HFFc6 (cell line): ENCODE measurements at regions not wholly inside any gene's neighbourhood (a gene's known extent, or its start where the extent isn't known, plus 50 kb on each side); places are given as distances from the start of the nearest gene placed in this dataset.

Experiments used
- DNase-seq: peaks from one replicate; pipeline ENCODE4 v3.0.0-alpha.2; 2018
- H3K27ac Mint-ChIP-seq: 2 replicates; pipeline ENCODE4 v1.8.0; 2020; ENCODE audit warnings: mild to moderate bottlenecking, mixed read lengths
- H3K27me3 Mint-ChIP-seq: 2 replicates; pipeline ENCODE4 v1.8.0; 2021; ENCODE audit warnings: mild to moderate bottlenecking, moderate library complexity, mixed read lengths; ENCODE audit not compliant: insufficient read depth
- H3K36me3 Mint-ChIP-seq: 2 replicates; pipeline ENCODE4 v1.8.0; 2021; ENCODE audit warnings: low read depth, mixed read lengths
- H3K4me1 Mint-ChIP-seq: 2 replicates; pipeline ENCODE4 v1.8.0; 2020; ENCODE audit warnings: low read depth, mixed read lengths
- H3K4me3 Mint-ChIP-seq: 2 replicates; pipeline ENCODE4 v1.8.0; 2020; ENCODE audit warnings: mild to moderate bottlenecking, moderate library complexity, mixed read lengths
- H3K9me3 Mint-ChIP-seq: 2 replicates; pipeline ENCODE4 v1.8.0; 2020; ENCODE audit warnings: mild to moderate bottlenecking, mixed read lengths
- CTCF ChIP-seq: fragments of 200-600 bp; sonication (generic); IDR thresholded peaks from 2 replicates; pipeline ENCODE4 v1.5.0; 2021; ENCODE audit warnings: antibody characterized with exemption, mild to moderate bottlenecking

DNA sequence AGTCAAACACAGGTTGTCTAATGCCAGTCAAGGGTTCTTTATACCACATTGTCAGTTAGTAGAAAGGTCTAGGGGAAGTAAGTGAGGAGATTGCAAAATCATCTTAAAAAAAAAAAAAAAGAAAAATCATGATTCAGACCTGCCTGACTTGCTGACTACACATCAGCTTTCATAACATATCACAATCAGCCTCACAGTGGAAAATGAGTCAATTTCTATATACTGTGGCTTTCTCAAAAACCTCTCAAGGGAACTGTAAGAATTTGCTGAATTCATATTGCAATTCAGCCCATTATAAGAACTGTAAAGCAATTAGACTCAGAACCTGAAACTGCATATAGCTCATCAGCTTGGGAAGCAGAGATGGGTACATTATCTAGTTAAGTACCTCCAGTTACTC is 75.3 kb upstream of the GPC6 start:
- TF ChIP-seq CTCF, result no peak
- no peak for DNase-seq
- Mint-ChIP-seq H3K36me3 (no peaks in the 10 kb centered on the region), H3K27ac (no peak overlapping the region), H3K27me3 (no peaks in the 10 kb centered on the region), H3K4me1 (no peaks in the 10 kb centered on the region), H3K9me3 (no peaks in the 10 kb centered on the region), H3K4me3 (no peak overlapping the region)

GRCh38 chr13:93158565-93158964 is 68.0 kb upstream of the GPC6 start:
- no peak overlapping the region for H3K4me3 Mint-ChIP-seq
- no peaks in the 10 kb centered on the region for H3K4me1 Mint-ChIP-seq
- H3K36me3 Mint-ChIP-seq, result no peaks in the 10 kb centered on the region
- H3K27ac Mint-ChIP-seq, result no peak overlapping the region
- no peak for DNase-seq
- peaks cover 2% of the 10 kb centered on the region; the same call in 1 of the 2 replicates for H3K27me3 Mint-ChIP-seq
- no peak for TF ChIP-seq CTCF
- H3K9me3 Mint-ChIP-seq, result no peaks in the 10 kb centered on the region

DNA sequence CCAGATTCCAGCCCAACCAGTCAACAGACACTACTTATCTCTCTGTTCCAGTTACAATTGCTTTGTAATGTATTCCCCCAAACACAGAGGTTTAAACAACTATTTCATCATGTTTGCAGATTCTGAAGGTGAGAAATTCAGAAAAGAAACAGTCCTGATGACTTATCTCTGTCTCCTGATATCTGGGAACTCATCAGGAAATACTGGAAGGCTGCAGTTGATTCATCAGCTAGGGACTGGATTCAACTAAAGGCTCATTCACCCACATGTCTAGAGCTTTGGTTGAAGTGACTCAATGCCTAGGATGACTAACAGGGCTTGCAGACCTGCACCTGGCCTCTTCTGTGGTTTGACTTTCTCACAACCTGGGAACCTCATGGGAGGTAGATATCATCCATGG is 56.6 kb upstream of the GPC6 start:
- Mint-ChIP-seq H3K27ac (no peak overlapping the region), H3K27me3 (peaks cover 2% of the 10 kb centered on the region; the same call in 1 of the 2 replicates), H3K4me1 (peaks cover 9% of the 10 kb centered on the region; the same call in 1 of the 2 replicates), H3K9me3 (no peaks in the 10 kb centered on the region; the same call in 1 of the 2 replicates), H3K4me3 (no peak overlapping the region), H3K36me3 (no peaks in the 10 kb centered on the region)
- peak; percentile 32 for DNase-seq
- no peak for TF ChIP-seq CTCF

- no peak overlapping the region for H3K27ac Mint-ChIP-seq
- H3K4me3 Mint-ChIP-seq, result no peak overlapping the region
- DNase-seq, result no peak
- TF ChIP-seq CTCF, result peak; percentile 72
- H3K4me1 Mint-ChIP-seq, result peaks cover 9% of the 10 kb centered on the region; the same call in 1 of the 2 replicates
- H3K27me3 Mint-ChIP-seq, result peaks cover 2% of the 10 kb centered on the region; the same call in 1 of the 2 replicates
- H3K36me3 Mint-ChIP-seq, result no peaks in the 10 kb centered on the region
- no peaks in the 10 kb centered on the region; the same call in 1 of the 2 replicates for H3K9me3 Mint-ChIP-seq
Observed at GRCh38 chr13:93172109-93172508, 54.5 kb upstream of the GPC6 start.

DNA sequence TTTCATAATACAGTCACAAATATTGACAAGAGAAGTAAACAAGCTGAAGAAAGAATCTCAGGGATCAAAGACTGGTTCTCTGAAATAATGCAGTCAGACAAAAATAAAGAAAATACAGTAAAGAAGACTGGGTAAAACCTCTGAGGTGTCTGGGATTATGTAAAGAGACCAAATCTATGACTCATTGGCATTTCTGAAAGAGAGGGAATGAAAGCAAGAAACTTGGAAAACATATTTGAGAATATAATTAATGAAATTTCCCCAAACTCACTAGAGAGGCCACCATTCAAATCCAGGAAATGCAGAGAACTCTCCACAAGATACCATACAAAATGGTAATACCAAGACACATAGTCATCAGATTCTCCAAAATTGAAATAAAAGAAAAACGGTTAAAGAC is 53.0 kb upstream of the GPC6 start:
- Mint-ChIP-seq H3K27me3 (no peaks in the 10 kb centered on the region), H3K4me1 (peaks cover 9% of the 10 kb centered on the region; the same call in 1 of the 2 replicates), H3K27ac (no peak overlapping the region), H3K4me3 (no peak overlapping the region), H3K9me3 (no peaks in the 10 kb centered on the region; the same call in 1 of the 2 replicates), H3K36me3 (no peaks in the 10 kb centered on the region)
- no peak for TF ChIP-seq CTCF
- DNase-seq, result no peak

- H3K4me1 Mint-ChIP-seq, result peaks cover 9% of the 10 kb centered on the region; the same call in 1 of the 2 replicates
- no peaks in the 10 kb centered on the region for H3K27me3 Mint-ChIP-seq
- no peaks in the 10 kb centered on the region for H3K36me3 Mint-ChIP-seq
- H3K4me3 Mint-ChIP-seq, result no peak overlapping the region
- TF ChIP-seq CTCF, result no peak
- H3K27ac Mint-ChIP-seq, result no peak overlapping the region
- no peaks in the 10 kb centered on the region; the same call in 1 of the 2 replicates for H3K9me3 Mint-ChIP-seq
- no peak for DNase-seq
Observed at GRCh38 chr13:93174260-93174659, 52.3 kb upstream of the GPC6 start.
